Anterior cingulate cortex (tissue), 58 donors: ENCODE measurements at regions not wholly inside any gene's neighbourhood (a gene's known extent, or its start where the extent isn't known, plus 50 kb on each side); places are given as distances from the start of the nearest gene placed in this dataset.

Experiments used
- DNase-seq, 58 donors: peaks; one replicate each; lab custom pipeline; 2025; lab: John Stamatoyannopoulos, UW

DNA sequence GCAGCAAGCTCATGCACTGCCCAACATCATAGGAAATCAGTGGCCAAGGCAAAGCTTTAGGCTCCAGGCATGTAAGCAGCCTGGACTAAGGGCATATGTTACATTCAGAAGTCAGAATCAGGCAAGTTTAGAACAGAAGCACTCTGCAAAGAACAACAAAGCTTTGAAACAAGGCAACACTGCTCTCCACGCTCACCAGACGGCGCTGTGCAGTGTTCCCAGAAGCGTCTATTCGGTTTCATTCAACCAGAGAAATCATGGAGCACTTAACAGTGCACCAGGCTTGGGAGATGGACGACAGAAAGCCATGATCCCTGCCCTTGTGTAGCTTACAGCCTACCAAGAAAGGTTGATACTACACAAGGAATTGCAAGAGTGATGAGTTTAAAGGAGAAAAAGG, 555.8 kb downstream of the BUD13 start:
- DNase-seq, result peak in 30 of 58 donors; percentile 5 to 72 (median 28)

DNA sequence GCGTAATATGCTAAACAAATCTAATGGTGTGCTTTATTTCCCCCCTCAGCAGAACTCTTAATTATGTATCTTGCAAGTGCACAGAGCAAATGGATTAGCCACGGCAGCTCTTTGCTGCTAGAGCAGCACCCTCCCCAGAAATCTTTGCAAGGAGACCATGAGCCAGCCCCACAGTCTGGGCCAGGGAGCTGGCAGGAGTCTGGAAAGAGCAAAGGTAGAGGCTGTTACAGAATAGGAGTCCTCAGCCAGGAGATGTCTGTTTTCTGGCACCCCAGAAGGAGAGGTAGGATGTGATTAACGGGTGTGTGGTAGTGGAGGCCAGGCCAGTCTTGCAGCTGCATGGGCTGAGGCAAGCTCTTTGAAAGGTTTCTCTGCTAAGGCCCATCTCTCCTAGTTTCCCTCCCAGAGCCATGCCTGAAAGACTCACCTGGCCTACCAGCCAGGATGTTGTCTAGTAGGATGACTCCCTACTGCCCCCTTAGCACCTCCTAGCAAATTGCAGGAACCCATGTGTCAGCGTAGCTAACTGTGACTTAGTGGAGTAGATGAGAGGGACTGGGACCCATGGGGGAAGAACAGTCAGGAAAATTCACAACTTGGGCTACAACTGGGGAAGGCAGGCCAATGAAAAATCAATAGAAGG, 557.2 kb downstream of the BUD13 start:
- no peak for DNase-seq

- no peak for DNase-seq
Observed at GRCh38 chr11:116211147-116211546, 561.6 kb downstream of the BUD13 start.

DNA sequence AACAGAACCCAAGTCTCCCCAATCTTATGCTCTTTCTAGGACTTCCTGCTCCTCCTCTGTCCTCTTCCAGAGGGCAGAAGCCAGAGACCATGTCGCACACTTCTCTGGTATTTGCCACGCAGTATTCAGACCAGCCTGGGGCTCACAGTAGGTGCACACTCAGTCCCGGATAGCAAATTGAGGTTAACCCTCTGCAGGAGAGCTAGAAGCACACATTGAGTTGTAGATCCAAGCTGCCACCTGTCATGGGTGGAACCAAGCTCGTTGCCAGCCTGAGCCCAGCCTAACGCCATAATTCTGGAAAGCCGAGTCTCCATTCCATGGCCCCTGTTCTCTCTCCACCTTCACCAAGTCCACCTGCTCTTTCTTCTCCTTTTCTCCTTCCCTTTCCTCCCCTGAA, 562.1 kb downstream of the BUD13 start:
- DNase-seq, result no peak

DNA sequence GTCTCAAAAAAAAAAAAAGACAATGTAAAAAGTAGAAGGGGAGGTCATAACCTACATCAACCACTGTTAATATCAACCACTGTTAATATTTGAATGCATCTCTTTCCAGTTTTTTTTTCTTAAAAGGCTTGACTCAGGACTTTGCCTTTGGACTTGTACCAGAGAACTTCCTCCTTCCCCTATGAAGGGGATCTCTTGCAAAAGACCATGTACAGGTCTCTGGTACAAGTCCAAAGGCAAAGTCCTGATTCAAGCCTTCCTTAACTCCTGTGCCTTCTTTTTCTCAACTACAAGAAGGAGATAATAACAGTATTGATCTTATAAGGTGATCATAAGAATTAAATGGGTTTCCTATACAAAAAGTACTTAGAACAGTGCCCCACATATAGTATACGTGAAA, 563.5 kb downstream of the BUD13 start:
- no peak for DNase-seq

GRCh38 chr11:116207421-116208141, 565.2 kb downstream of the BUD13 start:
- DNase-seq, result no peak

DNA sequence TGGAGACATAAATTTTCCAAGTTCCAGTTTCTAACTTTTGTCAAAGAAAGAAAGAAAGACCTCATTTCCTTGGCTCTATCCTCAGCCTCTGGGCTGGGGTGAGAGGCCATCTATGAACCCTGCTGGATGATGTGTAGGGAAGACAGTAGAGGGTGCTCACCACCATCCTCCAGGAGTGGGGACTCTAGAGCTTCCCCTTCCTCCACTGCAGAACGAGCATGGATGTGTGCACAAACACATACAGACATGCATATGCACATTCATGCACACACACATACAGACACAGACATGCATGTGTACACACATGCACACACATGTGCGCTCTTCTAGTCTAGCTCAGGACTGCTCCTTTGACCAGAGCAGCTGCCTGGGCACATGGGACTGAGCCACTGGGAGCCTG, 565.8 kb downstream of the BUD13 start:
- DNase-seq, result no peak

GRCh38 chr11:116202922-116203321, 569.9 kb downstream of the BUD13 start:
- no peak for DNase-seq

DNA sequence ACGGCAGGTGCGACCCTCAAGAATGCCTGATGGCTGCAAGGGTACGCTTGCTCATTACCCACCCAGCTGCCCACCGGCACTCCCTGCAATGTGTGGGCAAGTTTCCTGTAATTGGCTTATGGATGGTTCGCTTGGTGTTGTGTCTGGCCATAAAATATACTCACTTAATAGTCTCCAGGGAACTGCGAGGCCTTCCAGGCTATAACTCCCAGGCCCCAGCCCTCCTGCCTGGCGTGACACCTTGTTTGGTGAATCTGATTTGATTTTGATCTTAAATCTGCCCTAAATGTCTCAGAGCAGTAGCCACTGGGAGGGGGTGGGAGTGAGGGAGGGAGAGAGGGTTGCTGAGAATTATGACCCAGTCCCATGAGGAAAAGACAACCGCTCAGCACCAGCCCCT, 572.2 kb downstream of the BUD13 start:
- no peak for DNase-seq

- DNase-seq, result no peak
Observed at GRCh38 chr11:116199182-116199581, 573.6 kb downstream of the BUD13 start.

DNA sequence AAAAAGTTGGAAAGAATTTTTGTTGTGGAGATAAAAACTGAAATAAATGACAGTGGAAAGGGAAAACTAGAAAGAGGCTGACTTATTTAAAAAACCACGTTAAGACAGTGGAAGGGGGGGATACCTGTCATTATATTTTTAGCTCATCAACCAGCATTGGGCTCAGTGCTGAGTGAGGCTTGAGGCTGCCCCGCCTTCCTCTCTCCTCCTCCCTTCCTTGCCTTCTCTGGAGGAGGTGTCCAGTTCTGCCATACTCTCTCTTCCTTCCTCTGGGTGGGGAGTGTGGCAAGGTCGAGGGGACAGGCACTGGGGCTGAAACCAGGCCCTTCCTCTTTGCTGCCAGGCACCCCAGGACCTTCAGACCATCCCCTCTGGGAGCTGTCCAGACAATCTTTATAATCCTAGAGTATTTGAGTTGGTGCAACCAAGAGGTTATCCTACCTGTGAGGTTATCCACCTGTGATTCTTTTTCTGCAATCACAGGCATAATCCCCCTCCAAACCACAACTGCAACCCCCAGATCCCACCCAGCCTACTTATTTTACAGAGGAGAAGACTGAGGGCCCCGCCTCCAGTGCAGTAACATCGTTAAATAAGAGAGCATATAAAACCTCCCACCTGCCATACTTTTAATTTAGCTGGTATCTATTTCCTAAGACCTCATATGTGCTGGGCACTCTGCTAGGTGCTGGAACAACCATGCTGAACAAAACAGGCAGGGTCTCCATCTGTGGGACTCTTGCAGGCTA, 578.5 kb downstream of the BUD13 start:
- DNase-seq, result no peak

GRCh38 chr11:116193321-116194131, 579.3 kb downstream of the BUD13 start:
- DNase-seq, result peak in 37 of 58 donors; percentile 4 to 73 (median 33)

- DNase-seq, result peak in 8 of 58 donors; percentile 7 to 36 (median 18)
Observed at GRCh38 chr11:116192509-116193210, 580.1 kb downstream of the BUD13 start.

DNA sequence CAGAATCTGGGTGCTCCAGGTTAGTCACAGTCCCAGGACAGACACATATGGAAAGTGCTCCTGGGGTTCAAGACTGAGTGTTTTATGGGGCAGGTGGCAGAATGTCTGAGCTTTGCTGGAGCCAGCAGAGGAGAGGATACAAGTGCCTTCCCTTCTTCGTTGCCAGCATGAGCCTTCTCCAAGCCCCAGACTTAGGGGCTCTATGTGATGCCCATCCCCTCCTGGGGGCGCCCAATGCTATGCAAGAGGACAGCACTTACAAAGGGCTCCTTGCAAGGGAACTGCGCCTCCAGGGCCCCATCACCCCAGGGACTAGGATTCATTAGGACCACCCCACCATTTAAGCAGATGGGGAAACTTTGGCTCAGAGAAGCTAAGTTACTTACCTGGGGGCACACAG, 581.9 kb downstream of the BUD13 start:
- DNase-seq, result no peak

- DNase-seq, result no peak
Observed at GRCh38 chr11:116189408-116190170, 583.2 kb downstream of the BUD13 start.

DNA sequence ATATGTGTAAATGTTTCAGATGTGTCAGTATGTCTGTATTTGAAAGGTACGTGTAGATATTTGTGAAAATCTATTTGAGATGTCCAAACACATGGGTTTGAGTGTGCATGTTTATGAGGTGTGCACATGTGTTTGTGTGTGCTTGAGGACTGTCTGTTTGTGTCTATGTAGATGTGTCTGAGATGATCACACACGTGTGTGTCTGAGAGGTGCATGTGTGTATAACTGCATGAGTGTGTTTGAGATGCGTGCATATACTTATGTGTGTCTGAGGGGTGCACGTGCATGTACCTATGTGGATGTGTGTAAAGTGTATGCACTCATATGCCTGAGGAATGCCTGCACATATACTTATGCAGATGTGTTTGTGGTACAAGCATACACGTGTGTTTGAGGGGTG, 584.4 kb downstream of the BUD13 start:
- no peak for DNase-seq

DNA sequence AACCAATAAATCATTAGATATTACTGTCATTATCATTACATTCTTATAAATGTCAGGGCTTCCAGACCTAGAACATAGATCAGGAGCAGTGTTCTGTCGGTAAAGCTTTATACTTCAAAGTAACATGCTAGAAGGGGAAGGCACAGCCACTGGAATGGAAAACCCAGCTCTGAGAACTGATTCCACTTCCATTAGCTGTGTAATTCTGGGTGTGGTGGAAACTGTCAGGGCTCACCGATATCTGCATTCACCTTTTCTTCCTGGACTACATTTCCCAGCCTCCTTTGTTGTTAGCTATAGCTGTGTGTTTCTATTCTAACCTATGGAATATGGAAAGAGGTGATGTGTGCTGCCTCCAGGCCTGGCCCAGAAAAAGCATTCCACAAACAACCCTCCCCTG, 585.8 kb downstream of the BUD13 start:
- DNase-seq, result no peak

DNA sequence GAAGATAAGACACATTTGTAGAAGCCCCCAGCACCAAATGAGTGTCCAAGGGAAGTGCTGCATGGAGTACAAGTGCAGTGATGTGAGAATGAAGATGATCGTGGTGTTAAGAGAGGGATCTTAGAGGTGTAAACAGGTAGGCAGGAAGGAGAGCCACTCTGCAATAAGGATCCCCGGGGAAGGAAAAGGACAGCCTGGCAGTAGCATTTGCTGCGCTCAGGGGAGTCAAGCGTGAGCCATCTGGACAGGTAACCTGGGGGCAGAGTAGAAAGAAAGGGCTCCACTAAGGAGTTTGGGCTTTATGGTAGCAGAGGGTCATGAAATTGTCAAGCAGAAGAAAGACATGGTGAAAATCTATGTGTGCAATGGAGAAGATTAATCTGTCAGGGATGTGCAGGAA, 587.2 kb downstream of the BUD13 start:
- no peak for DNase-seq

GRCh38 chr11:116184763-116185162, 588.0 kb downstream of the BUD13 start:
- DNase-seq, result no peak
